M059J (cell line): ENCODE measurements at regions not wholly inside any gene's neighbourhood (a gene's known extent, or its start where the extent isn't known, plus 50 kb on each side); places are given as distances from the start of the nearest gene placed in this dataset.
A peak's percentile ranks its signal among the peaks of the same experiment; 100 is the strongest.
"Not testable (repeated sequence)": the region's sequence is repeated elsewhere in the genome, so short reads cannot be mapped to it uniquely, and the experiment has no call there.

ENCODE experiments used
- DNase-seq: peaks from one replicate; pipeline ENCODE4 v3.0.0-alpha.2; 2012; ENCODE audit warnings: low read depth

GRCh38 chr11:29171360-29171950, 845.4 kb downstream of the KCNA4 start:
- DNase-seq = peak; percentile 68

- no peak for DNase-seq
These were observed 850.5 kb downstream of the KCNA4 start for GRCh38 chr11:29166306-29166705.

GRCh38 chr11:29163231-29163630, 853.6 kb downstream of the KCNA4 start:
- no peak for DNase-seq

DNA sequence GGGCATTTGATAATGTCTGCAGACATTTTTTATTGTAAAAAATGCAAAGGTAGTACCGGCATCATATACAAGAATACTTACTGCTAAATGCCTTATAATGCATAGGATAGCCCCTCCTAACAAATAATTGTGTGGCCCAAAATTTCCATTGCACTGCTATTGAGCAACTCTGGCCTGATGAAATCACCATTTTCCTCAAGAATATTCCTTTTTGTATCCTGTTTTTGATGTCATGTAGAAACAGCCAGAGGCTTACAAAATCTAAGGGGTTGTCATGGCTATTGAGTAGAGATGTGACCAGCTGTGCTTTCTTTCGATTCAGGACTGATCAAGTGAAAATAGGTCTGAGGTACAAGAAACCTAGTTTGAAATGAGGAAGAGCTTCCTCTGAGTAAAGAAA, 854.3 kb downstream of the KCNA4 start:
- no peak for DNase-seq

DNA sequence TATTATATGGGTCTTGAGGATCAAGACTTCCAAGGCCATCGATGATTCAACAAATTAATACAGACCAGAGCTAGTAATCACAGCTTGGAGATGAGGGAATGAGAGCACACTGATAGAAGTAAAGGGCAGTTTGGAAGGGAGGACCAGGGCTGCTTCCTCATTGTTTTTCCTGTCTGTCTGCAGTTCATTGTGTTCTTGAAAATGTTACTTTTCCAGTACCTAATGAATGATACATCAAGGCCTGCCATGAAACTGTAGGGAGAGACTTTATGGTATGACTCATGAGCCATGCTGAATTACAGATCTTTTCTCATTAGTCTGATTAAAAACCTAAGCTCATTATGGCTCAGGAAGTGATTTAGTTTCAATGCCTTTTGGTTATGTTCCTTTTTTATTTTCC, 855.6 kb downstream of the KCNA4 start:
- peak; percentile 70 for DNase-seq

- DNase-seq = peak; percentile 81
These were observed 857.0 kb downstream of the KCNA4 start for GRCh38 chr11:29159552-29160465.

DNA sequence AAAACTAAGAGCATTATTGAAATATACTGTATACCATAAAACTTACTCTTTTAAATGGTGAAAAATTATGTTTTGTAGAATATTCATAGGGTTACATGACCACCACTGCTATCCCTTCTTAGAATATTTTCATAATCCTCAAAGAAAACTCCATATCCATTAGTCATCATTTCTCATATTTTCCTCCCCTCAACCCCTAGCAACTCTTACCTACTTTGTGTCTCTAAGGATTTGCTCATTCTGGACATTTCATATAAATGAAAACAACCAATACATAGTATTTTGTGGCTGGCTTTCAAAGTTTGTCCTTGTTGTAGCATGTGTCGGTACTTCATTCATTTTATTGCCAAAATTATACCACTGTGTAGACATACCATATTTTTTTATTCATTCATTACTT, 863.8 kb downstream of the KCNA4 start:
- DNase-seq = no peak

DNA sequence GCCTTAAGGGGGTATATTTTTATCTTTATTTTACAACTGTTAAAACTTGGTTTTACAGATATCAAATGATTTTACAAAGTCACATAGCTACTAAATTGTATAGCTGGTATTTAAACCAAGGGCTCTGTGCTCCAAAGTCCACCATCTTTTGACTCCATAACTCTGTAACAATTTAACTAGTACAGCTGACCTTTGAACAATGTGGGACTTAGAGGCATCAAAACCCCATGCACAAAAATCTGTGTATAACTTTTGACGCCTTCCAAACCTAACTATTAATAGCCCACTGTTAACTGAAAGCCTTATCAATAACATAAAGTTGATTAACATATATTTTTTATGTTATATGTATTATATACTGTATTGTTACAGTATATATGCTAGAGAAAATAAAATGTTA, 874.3 kb downstream of the KCNA4 start:
- not testable (repeated sequence) for DNase-seq

GRCh38 chr11:29135504-29135903, 881.3 kb downstream of the KCNA4 start:
- DNase-seq = peak; percentile 72

- no peak for DNase-seq
These were observed 885.8 kb downstream of the KCNA4 start for GRCh38 chr11:29131055-29131454.

- peak; percentile 69 for DNase-seq
These were observed 887.0 kb downstream of the KCNA4 start for GRCh38 chr11:29129844-29130243.

DNA sequence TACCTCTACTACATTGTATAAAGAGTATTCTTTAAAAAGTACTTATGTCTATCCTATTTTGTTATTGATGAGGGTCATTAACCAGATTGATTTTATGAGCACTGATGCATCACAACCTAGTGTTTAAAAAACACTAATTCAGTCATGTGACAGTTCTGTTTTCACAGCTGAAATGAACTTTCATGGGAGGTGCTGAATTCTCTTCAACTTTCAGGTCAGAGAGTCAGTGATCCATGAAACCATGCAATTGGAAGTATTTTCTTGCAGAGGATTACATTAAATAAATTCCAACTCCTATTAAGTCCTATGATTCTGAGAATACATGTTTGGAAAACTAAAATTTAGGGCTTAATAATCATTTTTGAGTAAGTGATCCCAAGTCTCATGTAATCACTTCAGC, 889.4 kb downstream of the KCNA4 start:
- no peak for DNase-seq

GRCh38 chr11:29125606-29126005, 891.2 kb downstream of the KCNA4 start:
- DNase-seq = peak; percentile 10

DNA sequence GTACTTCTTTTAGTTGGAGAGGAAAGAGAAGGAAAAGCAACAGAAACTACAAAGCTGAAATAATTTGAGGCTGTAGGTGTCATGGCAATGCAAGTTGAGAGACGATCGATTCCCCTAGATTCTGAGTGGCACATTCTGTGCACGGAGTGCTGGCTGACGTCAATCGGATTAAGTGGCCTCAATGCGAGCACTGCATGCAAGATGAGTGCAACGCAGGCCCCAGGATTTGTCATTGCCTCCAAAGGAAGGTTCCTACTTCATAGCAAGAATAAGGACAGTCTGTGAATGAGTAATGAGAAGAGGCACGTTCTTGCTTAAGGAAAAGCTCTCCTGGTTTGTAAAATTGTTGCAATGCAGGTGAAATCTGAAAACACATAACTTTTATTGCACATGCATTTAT, 892.4 kb downstream of the KCNA4 start:
- DNase-seq = no peak

DNA sequence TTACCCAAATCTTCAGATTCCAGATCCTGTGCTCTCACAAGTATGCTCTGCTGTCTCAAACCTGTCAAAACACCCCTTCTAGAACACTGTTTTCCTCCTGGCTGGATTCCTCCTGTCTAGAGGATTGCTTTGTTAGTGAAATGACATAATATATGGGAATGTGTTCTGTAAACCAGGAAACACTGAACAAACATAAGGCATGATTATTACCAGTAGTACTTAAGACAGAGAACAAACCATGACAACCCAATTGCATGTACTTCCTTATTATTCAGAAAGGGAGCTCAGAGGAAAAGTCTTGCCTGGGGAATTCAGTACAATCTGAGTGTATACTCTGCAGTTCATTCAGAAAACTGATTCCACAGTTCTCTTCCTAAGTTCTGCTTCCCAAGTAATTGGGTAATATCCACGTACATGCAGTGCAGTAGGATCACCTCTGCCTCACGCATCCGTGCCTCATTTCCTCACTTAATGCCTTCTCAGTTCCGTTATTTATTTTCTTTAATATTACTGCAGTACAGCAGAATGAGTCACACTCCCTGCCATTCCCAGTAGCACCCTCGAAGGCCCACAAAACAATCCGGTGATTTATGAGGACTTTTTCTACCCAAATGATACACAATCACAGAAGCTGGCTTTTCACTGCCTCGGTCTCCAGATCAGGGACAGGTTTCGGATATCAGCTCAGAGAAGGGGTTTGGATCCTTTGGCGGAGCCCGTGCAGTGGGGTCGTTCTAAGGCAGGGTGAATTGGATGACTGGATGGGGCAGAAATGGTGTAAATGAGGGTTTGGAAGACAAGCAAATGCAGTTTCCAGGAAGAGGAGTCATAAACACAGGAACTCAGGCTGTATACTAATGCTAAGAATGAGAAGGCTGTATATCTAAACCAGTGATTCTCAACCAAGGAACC, 896.9 kb downstream of the KCNA4 start:
- peak; percentile 97 for DNase-seq

GRCh38 chr11:29119116-29119515, 897.7 kb downstream of the KCNA4 start:
- DNase-seq = peak; percentile 19

- no peak for DNase-seq
These were observed 915.9 kb downstream of the KCNA4 start for GRCh38 chr11:29100967-29101366.

- no peak for DNase-seq
These were observed 921.0 kb downstream of the KCNA4 start for GRCh38 chr11:29095821-29096220.

- DNase-seq = peak; percentile 66
These were observed 923.3 kb downstream of the KCNA4 start for GRCh38 chr11:29093416-29094120.

DNA sequence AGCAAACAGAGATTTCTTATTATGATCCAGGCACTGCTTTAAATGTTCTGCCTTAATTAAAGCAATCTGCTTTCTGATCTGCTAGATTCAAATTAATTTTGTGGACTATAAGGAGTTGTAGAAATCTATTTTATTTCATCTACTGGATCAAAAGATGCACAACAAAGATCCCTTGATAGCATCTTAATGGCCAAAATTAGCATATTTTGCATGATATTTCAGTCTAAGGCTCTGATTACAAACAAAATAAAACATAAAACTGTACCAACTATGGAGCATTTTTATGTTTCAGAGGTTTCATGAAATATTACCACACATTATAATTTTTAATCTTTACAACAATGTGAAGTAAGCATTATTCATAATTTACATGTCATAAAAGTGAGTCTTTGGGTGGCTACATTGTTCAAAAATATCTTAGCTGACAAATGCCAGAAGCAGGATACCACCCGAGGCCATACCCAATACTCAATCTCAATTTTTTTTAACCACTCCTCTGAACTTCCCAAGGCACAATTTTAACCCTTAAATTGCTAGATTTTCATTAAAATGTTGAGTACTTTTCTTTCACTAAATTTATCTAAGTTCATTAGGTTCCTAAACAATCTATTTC, 929.5 kb downstream of the KCNA4 start:
- DNase-seq = no peak

- no peak for DNase-seq
These were observed 941.1 kb downstream of the KCNA4 start for GRCh38 chr11:29075726-29076125.
